IMR-90 (cell line): ENCODE measurements at regions not wholly inside any gene's neighbourhood (a gene's known extent, or its start where the extent isn't known, plus 50 kb on each side); places are given as distances from the start of the nearest gene placed in this dataset.

Source experiments
- ATAC-seq: fragments of 200-7000 bp; cut with Tn5 transposase; 2 replicates; pipeline ENCODE4 v1.9.1; 2020; ENCODE audit warnings: low read depth, mild to moderate bottlenecking, moderate library complexity
- BruUV-seq: library from RNA; stranded (reverse); fragments of 400-500 nt; replicated peaks from 2 replicates; lab custom pipeline; 2021; lab: Mats Ljungman, UMichigan
- CTCF ChIA-PET: fragments of 300-600 bp; formaldehyde crosslinking; extraction: SDS; loops from one replicate; lab custom pipeline; 2021; ENCODE audit warnings: antibody characterized with exemption; lab: Yijun Ruan, JAX
- POLR2A ChIA-PET: fragments of 300-600 bp; sonication (Branson Sonifier 250); formaldehyde crosslinking; loops from one replicate; lab custom pipeline; 2022; ENCODE audit warnings: antibody characterized with exemption; ENCODE audit not compliant: unreplicated experiment; lab: Charles Lee
- DNase-seq: peaks from one replicate; pipeline ENCODE4 v3.0.0; 2013
- H2AFZ ChIP-seq: replicated peaks from 2 replicates; pipeline ENCODE3; 2013; ENCODE audit warnings: low read length, mild to moderate bottlenecking; ENCODE audit not compliant: poor library complexity
- H2AK5ac ChIP-seq: 2 replicates; pipeline ENCODE4 v1.6.1; 2013; ENCODE audit warnings: low read depth, low read length, inconsistent platforms
- H2AK9ac ChIP-seq: replicated peaks from 2 replicates; pipeline ENCODE3; 2013; ENCODE audit warnings: mild to moderate bottlenecking, low read depth, low read length, moderate library complexity; ENCODE audit not compliant: poor library complexity
- H2BK120ac ChIP-seq: 2 replicates; pipeline ENCODE4 v1.6.1; 2013; ENCODE audit warnings: low read depth, low read length, inconsistent platforms
- H2BK15ac ChIP-seq: 3 replicates; pipeline ENCODE4 v1.6.1; 2013; ENCODE audit warnings: low read depth, low read length, inconsistent platforms
- H2BK20ac ChIP-seq: 2 replicates; pipeline ENCODE4 v1.6.1; 2013; ENCODE audit warnings: low read depth, mild to moderate bottlenecking, inconsistent platforms, low read length, moderate library complexity
- H2BK5ac ChIP-seq: 2 replicates; pipeline ENCODE4 v1.6.1; 2013; ENCODE audit warnings: mild to moderate bottlenecking, low read depth, low read length, inconsistent platforms; ENCODE audit not compliant: poor library complexity, severe bottlenecking
- H3K14ac ChIP-seq: replicated peaks from 2 replicates; pipeline ENCODE4 v1.6.1; 2013; ENCODE audit warnings: low read depth, low read length, inconsistent platforms
- H3K18ac ChIP-seq: 2 replicates; pipeline ENCODE4 v1.6.1; 2013; ENCODE audit warnings: low read depth, low read length, control low read depth
- H3K23ac ChIP-seq: 2 replicates; pipeline ENCODE4 v1.6.1; 2013; ENCODE audit warnings: low read depth, low read length, inconsistent platforms
- H3K27ac ChIP-seq: 2 replicates; pipeline ENCODE4 v1.5.1; 2013; ENCODE audit warnings: mild to moderate bottlenecking, control low read depth, low read length; ENCODE audit not compliant: insufficient read depth
- H3K27me3 ChIP-seq: 2 replicates; pipeline ENCODE4 v1.6.1; 2013; ENCODE audit warnings: low read length; ENCODE audit not compliant: control insufficient read depth, insufficient read depth
- H3K36me3 ChIP-seq: 2 replicates; pipeline ENCODE4 v1.6.1; 2013; ENCODE audit warnings: low read length, mixed read lengths; ENCODE audit not compliant: control insufficient read depth, insufficient read depth
- H3K4ac ChIP-seq: 2 replicates; pipeline ENCODE4 v1.6.1; 2013; ENCODE audit warnings: low read depth, low read length, inconsistent platforms
- H3K4me1 ChIP-seq: 2 replicates; pipeline ENCODE4 v1.6.1; 2013; ENCODE audit warnings: low read length, mixed read lengths; ENCODE audit not compliant: control insufficient read depth, insufficient read depth
- H3K4me2 ChIP-seq: 2 replicates; pipeline ENCODE4 v1.6.1; 2013; ENCODE audit warnings: low read depth, mild to moderate bottlenecking, control low read depth, low read length, moderate library complexity
- H3K4me3 ChIP-seq: 2 replicates; pipeline ENCODE4 v1.5.1; 2013; ENCODE audit warnings: low read depth, mild to moderate bottlenecking, control low read depth, low read length, moderate library complexity; ENCODE audit not compliant: insufficient read depth
- H3K56ac ChIP-seq: 2 replicates; pipeline ENCODE4 v1.6.1; 2013; ENCODE audit warnings: low read length, inconsistent platforms; ENCODE audit not compliant: insufficient read depth; ENCODE audit errors: extremely low read depth
- H3K79me1 ChIP-seq, 2 experiments: 2 replicates each; pipeline ENCODE4 v1.6.1; 2013; ENCODE audit warnings: low read length in 2 of 2, inconsistent platforms in 1 of 2, low read depth in 1 of 2
- H3K9ac ChIP-seq: 2 replicates; pipeline ENCODE4 v1.6.1; 2013; ENCODE audit warnings: low read depth, low read length, control low read depth
- H3K9me1 ChIP-seq: 2 replicates; pipeline ENCODE4 v1.6.1; 2013; ENCODE audit warnings: low read length, inconsistent platforms; ENCODE audit not compliant: insufficient read depth
- H3K9me3 ChIP-seq: 2 replicates; pipeline ENCODE4 v1.6.1; 2013; ENCODE audit warnings: low read length; ENCODE audit not compliant: control insufficient read depth, insufficient read depth
- H4K20me1 ChIP-seq: 2 replicates; pipeline ENCODE4 v1.6.1; 2013; ENCODE audit warnings: low read length, inconsistent platforms; ENCODE audit not compliant: insufficient read depth
- H4K5ac ChIP-seq: 2 replicates; pipeline ENCODE4 v1.6.1; 2013; ENCODE audit warnings: mild to moderate bottlenecking, low read depth, low read length, control low read depth
- H4K8ac ChIP-seq, 2 experiments: 2 replicates each; pipeline ENCODE4 v1.6.1; 2013; ENCODE audit warnings: low read depth in 2 of 2, low read length in 2 of 2, control low read depth in 1 of 2, inconsistent platforms in 1 of 2
- H4K91ac ChIP-seq: 2 replicates; pipeline ENCODE4 v1.6.1; 2013; ENCODE audit warnings: low read depth, low read length, inconsistent platforms; ENCODE audit not compliant: insufficient read depth
- RAD21 ChIP-seq: IDR thresholded peaks from 2 replicates; pipeline ENCODE4 v1.6.1; 2012; ENCODE audit warnings: low read length, improper control_type of control experiment
- WGBS, 2 experiments: methylation state at CpG; one replicate each; pipeline versions ENCODE4 v1.1.5 to v1.1.7; 2013; ENCODE audit warnings: missing lambda C conversion rate in 2 of 2; ENCODE audit not compliant: insufficient read length in 1 of 2; ENCODE audit errors: extremely low coverage in 2 of 2; 5-methylcytosine and 5-hydroxymethylcytosine counted together
- dilution Hi-C: fragments of 300-500 bp; cut with HindIII; formaldehyde crosslinking; loops from one replicate; pipeline ENCODE4 v1.14.3; 2018; ENCODE audit warnings: low sequenced_read_pairs; ENCODE audit not compliant: unreplicated experiment
- in situ Hi-C: fragments of 300-500 bp; cut with MboI; formaldehyde crosslinking; loops from 3 replicates; pipeline ENCODE4 v1.14.3; 2019; ENCODE audit warnings: low sequenced_read_pairs, inconsistent platforms, mixed read lengths
- intact Hi-C: fragments of 100-400 bp; cut with micrococcal nuclease; formaldehyde crosslinking; loops from 2 replicates; pipeline ENCODE4 v1.10.0; 2022

GRCh38 chr9:26129217-26129616 lies 451.0 kb upstream of the TUSC1 start:
- Histone ChIP-seq H4K20me1 (no peaks in the 10 kb centered on the region), H2AK9ac (no peak overlapping the region), H3K18ac (no peak overlapping the region), H3K4me2 (no peak overlapping the region), H4K8ac (no peak overlapping the region), H2AK5ac (no peak overlapping the region), H3K56ac (no peak overlapping the region), H3K9ac (no peak overlapping the region), H3K4me3 (no peak overlapping the region), H4K91ac (no peak overlapping the region), H3K4me1 (no peaks in the 10 kb centered on the region), H3K9me1 (no peaks in the 10 kb centered on the region), H3K4ac (no peak overlapping the region), H3K9me3 (no peaks in the 10 kb centered on the region), H2BK5ac (no peak overlapping the region), H4K5ac (no peak overlapping the region), H3K36me3 (no peaks in the 10 kb centered on the region), H3K27me3 (no peaks in the 10 kb centered on the region), H2AFZ (no peak overlapping the region), H2BK120ac (no peak overlapping the region), H3K23ac (no peak overlapping the region), H3K79me1 (no peaks in the 10 kb centered on the region), H3K27ac (no peak overlapping the region), H2BK20ac (no peak overlapping the region), H3K14ac (no peak overlapping the region), H2BK15ac (no peak overlapping the region)
- ChIA-PET CTCF (interaction anchor here (0.8 kb wide), 1 partner anchor 9 kb away, joined by 3 read pairs; no protein-coding TSS in a partner anchor), POLR2A (no interaction called here)
- DNase-seq (no peak), ATAC-seq (no peak)
- no CpG with 5 or more reads among the region's 2 CpGs for WGBS, 2 experiments
- intact Hi-C loops (no loop called here), dilution Hi-C loops (no loop called here), in situ Hi-C loops (no loop called here)
- BruUV-seq = no TSS peak
- TF ChIP-seq RAD21 = no peak
